ENCODE measurements at regions not wholly inside any gene's neighbourhood (a gene's known extent, or its start where the extent isn't known, plus 50 kb on each side); places are given as distances from the start of the nearest gene placed in this dataset.

- no peak overlapping the region for H2AFZ ChIP-seq (ENCODE audit: low read depth, low read length)
- H4K20me1 ChIP-seq (replicated peaks; ENCODE audit: control insufficient read depth, insufficient read depth, low read length) = no peaks in the 10 kb centered on the region
- TF ChIP-seq USF1 (CRISPR knock-in tag; IDR thresholded peaks at IDR 0.05) (no peak), ERF (CRISPR knock-in tag; IDR thresholded peaks at IDR 0.05) (no peak), HSF4 (CRISPR knock-in tag; IDR thresholded peaks at IDR 0.05; ENCODE audit: borderline replicate concordance) (no peak), RBM25 (IDR thresholded peaks at IDR 0.05; ENCODE audit: low read depth, low read length, severe bottlenecking) (no peak), ZFX (CRISPR knock-in tag; IDR thresholded peaks at IDR 0.05) (no peak), ATF7 (IDR thresholded peaks at IDR 0.05) (no peak)
- TF ChIP-seq, protein P1, sequence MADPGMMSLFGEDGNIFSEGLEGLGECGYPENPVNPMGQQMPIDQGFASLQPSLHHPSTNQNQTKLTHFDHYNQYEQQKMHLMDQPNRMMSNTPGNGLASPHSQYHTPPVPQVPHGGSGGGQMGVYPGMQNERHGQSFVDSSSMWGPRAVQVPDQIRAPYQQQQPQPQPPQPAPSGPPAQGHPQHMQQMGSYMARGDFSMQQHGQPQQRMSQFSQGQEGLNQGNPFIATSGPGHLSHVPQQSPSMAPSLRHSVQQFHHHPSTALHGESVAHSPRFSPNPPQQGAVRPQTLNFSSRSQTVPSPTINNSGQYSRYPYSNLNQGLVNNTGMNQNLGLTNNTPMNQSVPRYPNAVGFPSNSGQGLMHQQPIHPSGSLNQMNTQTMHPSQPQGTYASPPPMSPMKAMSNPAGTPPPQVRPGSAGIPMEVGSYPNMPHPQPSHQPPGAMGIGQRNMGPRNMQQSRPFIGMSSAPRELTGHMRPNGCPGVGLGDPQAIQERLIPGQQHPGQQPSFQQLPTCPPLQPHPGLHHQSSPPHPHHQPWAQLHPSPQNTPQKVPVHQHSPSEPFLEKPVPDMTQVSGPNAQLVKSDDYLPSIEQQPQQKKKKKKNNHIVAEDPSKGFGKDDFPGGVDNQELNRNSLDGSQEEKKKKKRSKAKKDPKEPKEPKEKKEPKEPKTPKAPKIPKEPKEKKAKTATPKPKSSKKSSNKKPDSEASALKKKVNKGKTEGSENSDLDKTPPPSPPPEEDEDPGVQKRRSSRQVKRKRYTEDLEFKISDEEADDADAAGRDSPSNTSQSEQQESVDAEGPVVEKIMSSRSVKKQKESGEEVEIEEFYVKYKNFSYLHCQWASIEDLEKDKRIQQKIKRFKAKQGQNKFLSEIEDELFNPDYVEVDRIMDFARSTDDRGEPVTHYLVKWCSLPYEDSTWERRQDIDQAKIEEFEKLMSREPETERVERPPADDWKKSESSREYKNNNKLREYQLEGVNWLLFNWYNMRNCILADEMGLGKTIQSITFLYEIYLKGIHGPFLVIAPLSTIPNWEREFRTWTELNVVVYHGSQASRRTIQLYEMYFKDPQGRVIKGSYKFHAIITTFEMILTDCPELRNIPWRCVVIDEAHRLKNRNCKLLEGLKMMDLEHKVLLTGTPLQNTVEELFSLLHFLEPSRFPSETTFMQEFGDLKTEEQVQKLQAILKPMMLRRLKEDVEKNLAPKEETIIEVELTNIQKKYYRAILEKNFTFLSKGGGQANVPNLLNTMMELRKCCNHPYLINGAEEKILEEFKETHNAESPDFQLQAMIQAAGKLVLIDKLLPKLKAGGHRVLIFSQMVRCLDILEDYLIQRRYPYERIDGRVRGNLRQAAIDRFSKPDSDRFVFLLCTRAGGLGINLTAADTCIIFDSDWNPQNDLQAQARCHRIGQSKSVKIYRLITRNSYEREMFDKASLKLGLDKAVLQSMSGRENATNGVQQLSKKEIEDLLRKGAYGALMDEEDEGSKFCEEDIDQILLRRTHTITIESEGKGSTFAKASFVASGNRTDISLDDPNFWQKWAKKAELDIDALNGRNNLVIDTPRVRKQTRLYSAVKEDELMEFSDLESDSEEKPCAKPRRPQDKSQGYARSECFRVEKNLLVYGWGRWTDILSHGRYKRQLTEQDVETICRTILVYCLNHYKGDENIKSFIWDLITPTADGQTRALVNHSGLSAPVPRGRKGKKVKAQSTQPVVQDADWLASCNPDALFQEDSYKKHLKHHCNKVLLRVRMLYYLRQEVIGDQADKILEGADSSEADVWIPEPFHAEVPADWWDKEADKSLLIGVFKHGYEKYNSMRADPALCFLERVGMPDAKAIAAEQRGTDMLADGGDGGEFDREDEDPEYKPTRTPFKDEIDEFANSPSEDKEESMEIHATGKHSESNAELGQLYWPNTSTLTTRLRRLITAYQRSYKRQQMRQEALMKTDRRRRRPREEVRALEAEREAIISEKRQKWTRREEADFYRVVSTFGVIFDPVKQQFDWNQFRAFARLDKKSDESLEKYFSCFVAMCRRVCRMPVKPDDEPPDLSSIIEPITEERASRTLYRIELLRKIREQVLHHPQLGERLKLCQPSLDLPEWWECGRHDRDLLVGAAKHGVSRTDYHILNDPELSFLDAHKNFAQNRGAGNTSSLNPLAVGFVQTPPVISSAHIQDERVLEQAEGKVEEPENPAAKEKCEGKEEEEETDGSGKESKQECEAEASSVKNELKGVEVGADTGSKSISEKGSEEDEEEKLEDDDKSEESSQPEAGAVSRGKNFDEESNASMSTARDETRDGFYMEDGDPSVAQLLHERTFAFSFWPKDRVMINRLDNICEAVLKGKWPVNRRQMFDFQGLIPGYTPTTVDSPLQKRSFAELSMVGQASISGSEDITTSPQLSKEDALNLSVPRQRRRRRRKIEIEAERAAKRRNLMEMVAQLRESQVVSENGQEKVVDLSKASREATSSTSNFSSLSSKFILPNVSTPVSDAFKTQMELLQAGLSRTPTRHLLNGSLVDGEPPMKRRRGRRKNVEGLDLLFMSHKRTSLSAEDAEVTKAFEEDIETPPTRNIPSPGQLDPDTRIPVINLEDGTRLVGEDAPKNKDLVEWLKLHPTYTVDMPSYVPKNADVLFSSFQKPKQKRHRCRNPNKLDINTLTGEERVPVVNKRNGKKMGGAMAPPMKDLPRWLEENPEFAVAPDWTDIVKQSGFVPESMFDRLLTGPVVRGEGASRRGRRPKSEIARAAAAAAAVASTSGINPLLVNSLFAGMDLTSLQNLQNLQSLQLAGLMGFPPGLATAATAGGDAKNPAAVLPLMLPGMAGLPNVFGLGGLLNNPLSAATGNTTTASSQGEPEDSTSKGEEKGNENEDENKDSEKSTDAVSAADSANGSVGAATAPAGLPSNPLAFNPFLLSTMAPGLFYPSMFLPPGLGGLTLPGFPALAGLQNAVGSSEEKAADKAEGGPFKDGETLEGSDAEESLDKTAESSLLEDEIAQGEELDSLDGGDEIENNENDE (IDR thresholded peaks at IDR 0.05; ENCODE audit: low read depth, low read length) = no peak
- TF ChIP-seq, protein P2, sequence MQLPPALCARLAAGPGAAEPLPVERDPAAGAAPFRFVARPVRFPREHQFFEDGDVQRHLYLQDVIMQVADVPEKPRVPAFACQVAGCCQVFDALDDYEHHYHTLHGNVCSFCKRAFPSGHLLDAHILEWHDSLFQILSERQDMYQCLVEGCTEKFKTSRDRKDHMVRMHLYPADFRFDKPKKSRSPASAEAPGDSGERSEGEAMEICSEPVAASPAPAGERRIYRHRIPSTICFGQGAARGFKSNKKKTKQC (CRISPR knock-in tag; IDR thresholded peaks at IDR 0.05) = 0 out of 2 replicates have a peak, but pooled peaks have one; percentile 34
- CTCF ChIA-PET (ENCODE audit: low intra/inter-chr PET ratio) = no interaction called here
- WGBS (ENCODE audit: insufficient coverage, low coverage, missing lambda C conversion rate) = 13% methylated on average over 4 of the region's 4 CpGs
- H3K27me3 ChIP-seq (ENCODE audit: control insufficient read depth in 2 of 2, insufficient read depth in 2 of 2, low read length in 2 of 2) = no peaks in the 10 kb centered on the region
- in situ Hi-C loops (cut with MboI) (loop anchor here (5.0 kb wide), 2 partner anchors 78 to 627 kb away; no protein-coding TSS in a partner anchor), intact Hi-C loops (cut with micrococcal nuclease) (no loop called here)
- H3K4me1 ChIP-seq (replicated peaks in 1 of 2; ENCODE audit: control insufficient read depth in 2 of 2, insufficient read depth in 2 of 2, low read length in 2 of 2) = peaks cover 20 to 30% of the 10 kb centered on the region in 2 experiments
- ATAC-seq (no peak), DNase-seq (ENCODE audit: extremely low read depth in 1 of 4, low spot score in 3 of 4) (no peak), FAIRE-seq (no peak)
- BruUV-seq (replicated peaks) = no TSS peak
- no peak overlapping the region for H3K4me2 ChIP-seq (ENCODE audit: insufficient read depth, low read length)
- no peak overlapping the region for H3K4me3 ChIP-seq
- H3K79me2 ChIP-seq (ENCODE audit: control insufficient read depth, insufficient read depth, low read length) = no peaks in the 10 kb centered on the region
- no peak overlapping the region for H3K9ac ChIP-seq (ENCODE audit: insufficient read depth in 1 of 2, low read depth in 2 of 2, low read length in 2 of 2)
- no peak overlapping the region for H3K27ac ChIP-seq (ENCODE audit: extremely low read depth, low read depth, low read length)
- POLR2A ChIA-PET = no interaction called here
- no peaks in the 10 kb centered on the region for H3K36me3 ChIP-seq (ENCODE audit: control insufficient read depth, insufficient read depth, low read length)
- H3K9me3 ChIP-seq (replicated peaks; ENCODE audit: control insufficient read depth, insufficient read depth, low read depth, low read length) = no peaks in the 10 kb centered on the region; the same call in none of the 2 replicates
- H3K9me1 ChIP-seq (ENCODE audit: control insufficient read depth, insufficient read depth, low read length) = peaks cover 6% of the 10 kb centered on the region
Measured at GRCh38 chr10:46215426-46215825, 71.4 kb upstream of the ANTXRL start.

All from K562 (cell line).